OCI-LY3 (cell line): ENCODE measurements at regions not wholly inside any gene's neighbourhood (a gene's known extent, or its start where the extent isn't known, plus 50 kb on each side); places are given as distances from the start of the nearest gene placed in this dataset.

Experiments used
- EZH2phosphoT487 ChIP-seq: fragments of 200-600 bp; shearing (Covaris generic); IDR thresholded peaks from 2 replicates; pipeline ENCODE4 v1.6.1; 2018; ENCODE audit warnings: antibody characterized with exemption, mixed run types, low read depth
- TF ChIP-seq, protein P1 (sequence below): fragments of 200-600, 300-600 bp; sonication (generic); IDR thresholded peaks from 2 replicates; pipeline ENCODE4 v1.5.1; 2014; ENCODE audit warnings: antibody characterized with exemption, low read length, low read depth

DNA sequence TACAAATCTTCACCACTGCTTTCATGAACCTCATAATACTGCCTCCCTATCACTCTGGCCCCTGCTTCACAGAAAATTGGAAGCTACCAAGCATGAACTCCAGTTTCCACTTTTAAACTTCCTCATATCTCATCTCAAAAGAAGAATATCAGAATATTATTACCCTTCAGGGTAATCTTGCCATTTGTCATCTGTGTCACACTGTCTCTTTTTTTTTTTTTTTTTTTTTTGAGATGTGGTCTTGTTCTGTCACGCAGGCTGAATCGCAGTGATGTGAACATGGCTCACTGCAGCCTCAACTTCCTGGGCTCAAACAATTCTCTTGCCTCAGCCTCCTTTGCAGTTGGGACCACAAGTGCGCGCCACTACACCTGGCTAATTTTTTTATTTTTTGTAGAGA is 80.4 kb upstream of the TCF12 start:
- TF ChIP-seq, protein P1, sequence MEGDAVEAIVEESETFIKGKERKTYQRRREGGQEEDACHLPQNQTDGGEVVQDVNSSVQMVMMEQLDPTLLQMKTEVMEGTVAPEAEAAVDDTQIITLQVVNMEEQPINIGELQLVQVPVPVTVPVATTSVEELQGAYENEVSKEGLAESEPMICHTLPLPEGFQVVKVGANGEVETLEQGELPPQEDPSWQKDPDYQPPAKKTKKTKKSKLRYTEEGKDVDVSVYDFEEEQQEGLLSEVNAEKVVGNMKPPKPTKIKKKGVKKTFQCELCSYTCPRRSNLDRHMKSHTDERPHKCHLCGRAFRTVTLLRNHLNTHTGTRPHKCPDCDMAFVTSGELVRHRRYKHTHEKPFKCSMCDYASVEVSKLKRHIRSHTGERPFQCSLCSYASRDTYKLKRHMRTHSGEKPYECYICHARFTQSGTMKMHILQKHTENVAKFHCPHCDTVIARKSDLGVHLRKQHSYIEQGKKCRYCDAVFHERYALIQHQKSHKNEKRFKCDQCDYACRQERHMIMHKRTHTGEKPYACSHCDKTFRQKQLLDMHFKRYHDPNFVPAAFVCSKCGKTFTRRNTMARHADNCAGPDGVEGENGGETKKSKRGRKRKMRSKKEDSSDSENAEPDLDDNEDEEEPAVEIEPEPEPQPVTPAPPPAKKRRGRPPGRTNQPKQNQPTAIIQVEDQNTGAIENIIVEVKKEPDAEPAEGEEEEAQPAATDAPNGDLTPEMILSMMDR, result no peak
- no peak for TF ChIP-seq EZH2phosphoT487
